BE2C (cell line): ENCODE measurements at regions not wholly inside any gene's neighbourhood (a gene's known extent, or its start where the extent isn't known, plus 50 kb on each side); places are given as distances from the start of the nearest gene placed in this dataset.

Experiments used
- DNase-seq: peaks from one replicate; pipeline ENCODE4 v3.0.0-alpha.2; 2020
- H3K27me3 ChIP-seq: fragments of 250-450 bp; sonication (Bioruptor Pico); 2 replicates; pipeline ENCODE4 v1.5.1; 2020; ENCODE audit warnings: mild to moderate bottlenecking
- H3K36me3 ChIP-seq: fragments of 250-450 bp; sonication (Bioruptor Pico); 2 replicates; pipeline ENCODE4 v1.5.1; 2020; ENCODE audit warnings: mild to moderate bottlenecking
- H3K4me1 ChIP-seq: fragments of 250-450 bp; sonication (Bioruptor Pico); 2 replicates; pipeline ENCODE4 v1.5.1; 2020
- H3K4me3 ChIP-seq: 2 replicates; pipeline ENCODE4 v1.5.1; 2011; ENCODE audit warnings: low read depth, low read length
- H3K9me3 ChIP-seq: fragments of 250-450 bp; sonication (Bioruptor Pico); 2 replicates; pipeline ENCODE4 v1.5.1; 2020
- CTCF ChIP-seq: IDR thresholded peaks from 2 replicates; pipeline ENCODE4 v1.5.1; 2012; ENCODE audit warnings: mild to moderate bottlenecking, low read depth, low read length

- Histone ChIP-seq H3K4me1 (peaks cover 11% of the 10 kb centered on the region), H3K36me3 (no peaks in the 10 kb centered on the region), H3K27me3 (no peaks in the 10 kb centered on the region), H3K4me3 (no peak overlapping the region), H3K9me3 (no peaks in the 10 kb centered on the region)
- DNase-seq: no peak
- no peak for TF ChIP-seq CTCF
Measured at GRCh38 chr16:52386694-52387093, 160.2 kb downstream of the TOX3 start.

GRCh38 chr16:52384378-52384777 lies 162.6 kb downstream of the TOX3 start:
- Histone ChIP-seq H3K9me3 (no peaks in the 10 kb centered on the region), H3K4me1 (peaks cover 17% of the 10 kb centered on the region), H3K36me3 (no peaks in the 10 kb centered on the region), H3K4me3 (no peak overlapping the region), H3K27me3 (no peaks in the 10 kb centered on the region)
- no peak for TF ChIP-seq CTCF
- no peak for DNase-seq

GRCh38 chr16:52383640-52384292 lies 163.2 kb downstream of the TOX3 start:
- DNase-seq: no peak
- Histone ChIP-seq H3K4me3 (no peak overlapping the region), H3K27me3 (no peaks in the 10 kb centered on the region), H3K36me3 (no peaks in the 10 kb centered on the region), H3K4me1 (peaks cover 20% of the 10 kb centered on the region), H3K9me3 (no peaks in the 10 kb centered on the region)
- no peak for TF ChIP-seq CTCF

- Histone ChIP-seq H3K4me3 (no peak overlapping the region), H3K4me1 (peaks cover 24% of the 10 kb centered on the region), H3K9me3 (no peaks in the 10 kb centered on the region), H3K27me3 (no peaks in the 10 kb centered on the region), H3K36me3 (no peaks in the 10 kb centered on the region)
- no peak for DNase-seq
- no peak for TF ChIP-seq CTCF
Measured at GRCh38 chr16:52383119-52383518, 163.8 kb downstream of the TOX3 start.

- H3K9me3 ChIP-seq: no peaks in the 10 kb centered on the region
- TF ChIP-seq CTCF: no peak
- no peak overlapping the region for H3K4me3 ChIP-seq
- no peak for DNase-seq
- no peaks in the 10 kb centered on the region for H3K36me3 ChIP-seq
- H3K27me3 ChIP-seq: no peaks in the 10 kb centered on the region
- peaks cover 37% of the 10 kb centered on the region for H3K4me1 ChIP-seq
Measured at GRCh38 chr16:52379551-52379950, 167.4 kb downstream of the TOX3 start.

- Histone ChIP-seq H3K9me3 (no peaks in the 10 kb centered on the region), H3K4me3 (no peak overlapping the region), H3K4me1 (peaks cover 26% of the 10 kb centered on the region), H3K27me3 (no peaks in the 10 kb centered on the region), H3K36me3 (no peaks in the 10 kb centered on the region)
- DNase-seq: peak; percentile 77
- TF ChIP-seq CTCF: no peak
Measured at GRCh38 chr16:52376676-52377280, 170.2 kb downstream of the TOX3 start.
